GM21390 (cell line): ENCODE measurements at regions not wholly inside any gene's neighbourhood (a gene's known extent, or its start where the extent isn't known, plus 50 kb on each side); places are given as distances from the start of the nearest gene placed in this dataset.

Experiments
- ATAC-seq: cut with Tn5 transposase; IDR thresholded peaks from one replicate; pipeline ENCODE4 v1.9.1; 2021; ENCODE audit not compliant: unreplicated experiment

- no peak for ATAC-seq
Measured at GRCh38 chr3:1938975-1939374, 159.7 kb upstream of the CNTN4 start.

DNA sequence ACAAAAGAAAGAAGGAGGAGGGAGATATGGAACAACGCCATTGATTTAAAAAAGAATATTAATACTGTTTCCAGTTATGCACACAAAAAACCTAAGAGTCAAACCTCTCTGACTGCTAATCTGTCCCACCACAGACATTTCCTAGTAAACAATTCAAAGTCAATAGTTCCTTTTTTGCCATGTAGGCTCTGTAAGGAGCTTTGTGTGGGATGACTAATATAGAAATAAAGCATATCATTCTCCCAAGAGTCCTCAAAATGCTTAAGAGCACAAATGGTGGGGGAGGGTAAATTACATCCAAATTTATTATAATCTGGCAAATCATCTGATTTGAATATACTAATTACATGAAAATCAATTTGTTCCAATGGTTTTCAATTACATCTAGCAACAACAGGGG lies 155.9 kb upstream of the CNTN4 start:
- ATAC-seq, result no peak

DNA sequence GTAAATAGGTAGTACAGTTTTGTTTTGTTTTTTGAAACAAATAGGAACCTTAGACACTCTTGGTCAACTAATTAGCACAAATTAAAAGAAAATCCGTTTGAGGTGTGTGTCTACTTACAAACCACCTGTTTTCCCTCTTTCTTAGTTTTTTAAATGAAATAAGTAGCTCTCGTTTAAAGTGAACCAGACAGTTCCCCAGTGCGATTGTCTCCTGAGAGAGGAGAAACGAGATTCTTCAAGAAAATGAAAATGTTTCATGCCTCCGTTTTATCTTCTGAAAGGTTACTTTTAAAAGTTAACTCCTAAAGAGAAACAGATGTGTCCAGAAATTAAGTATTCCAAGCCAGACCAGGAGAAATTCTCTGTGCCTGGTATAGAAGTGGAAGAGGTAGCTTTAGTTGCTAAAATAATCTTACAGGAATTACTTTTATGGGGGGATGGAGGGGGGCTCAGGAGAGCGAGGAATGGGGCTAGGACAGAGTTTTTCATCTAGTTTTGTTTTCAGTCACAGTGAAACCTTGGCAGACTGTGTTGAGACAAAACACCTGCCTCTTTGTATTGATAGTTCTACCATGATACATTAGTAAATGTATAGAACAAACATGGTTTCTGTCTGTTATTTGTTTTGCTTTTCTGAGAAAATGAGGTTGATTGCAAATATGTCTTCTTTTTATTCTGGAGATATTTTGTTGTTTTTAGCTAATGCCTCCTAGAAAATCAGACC lies 155.1 kb upstream of the CNTN4 start:
- ATAC-seq, result no peak

DNA sequence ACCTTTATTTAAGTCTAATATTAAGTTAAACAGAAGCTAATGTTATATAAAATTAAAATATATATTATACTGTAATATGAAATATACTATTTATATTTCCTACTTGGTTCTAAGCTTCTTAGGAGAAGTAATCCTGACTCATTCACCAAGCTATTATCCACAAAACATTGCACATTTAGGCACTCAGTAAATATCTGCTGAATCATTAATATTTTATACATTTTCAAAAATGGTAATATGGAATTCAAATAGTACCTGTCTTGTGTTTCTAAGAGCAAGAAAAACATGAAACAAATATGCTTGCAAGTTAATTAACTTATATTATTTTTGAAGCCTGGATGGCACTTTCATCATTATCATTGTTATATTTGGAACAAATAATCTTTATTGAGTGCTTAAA lies 153.0 kb upstream of the CNTN4 start:
- no peak for ATAC-seq

DNA sequence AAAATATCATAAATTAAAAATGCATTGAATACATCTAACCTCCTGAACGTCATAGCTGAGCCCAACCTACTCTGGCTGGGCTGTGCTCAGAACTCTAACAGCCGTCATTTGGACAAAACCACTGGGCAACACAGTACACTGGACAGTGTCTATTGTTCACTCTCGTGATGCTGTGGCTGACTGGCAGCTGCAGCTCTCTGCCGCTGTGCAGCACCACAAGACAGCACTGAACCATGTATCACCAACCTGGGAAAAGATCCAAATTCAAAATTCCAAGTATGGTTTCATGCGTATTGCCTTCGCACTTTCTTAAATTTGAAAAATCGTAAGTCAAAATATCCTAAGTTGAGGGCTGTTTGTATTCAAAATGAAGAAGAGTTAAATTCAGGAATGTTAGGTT lies 145.1 kb upstream of the CNTN4 start:
- no peak for ATAC-seq

- ATAC-seq, result no peak
Measured at GRCh38 chr3:1954632-1955031, 144.0 kb upstream of the CNTN4 start.

DNA sequence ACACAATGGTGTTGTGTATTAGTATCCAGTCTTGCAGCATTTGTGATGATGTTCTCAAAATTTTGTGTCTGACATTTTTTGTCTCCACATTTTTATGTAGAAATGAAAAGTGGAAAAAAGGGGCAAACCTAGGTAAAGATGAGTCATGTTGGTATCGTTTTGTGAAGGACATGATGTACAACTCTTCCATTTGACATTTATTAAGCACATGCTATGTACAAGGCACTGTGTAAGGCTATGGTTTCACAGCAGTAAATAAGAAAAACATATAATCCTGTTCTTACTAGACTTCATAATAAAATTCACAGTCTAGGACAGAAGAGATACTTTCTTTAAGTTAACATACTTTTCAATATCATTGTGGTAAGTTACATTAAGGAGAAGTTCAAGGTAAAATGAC lies 143.5 kb upstream of the CNTN4 start:
- no peak for ATAC-seq

- ATAC-seq, result no peak
Measured at GRCh38 chr3:1955750-1956149, 142.9 kb upstream of the CNTN4 start.

DNA sequence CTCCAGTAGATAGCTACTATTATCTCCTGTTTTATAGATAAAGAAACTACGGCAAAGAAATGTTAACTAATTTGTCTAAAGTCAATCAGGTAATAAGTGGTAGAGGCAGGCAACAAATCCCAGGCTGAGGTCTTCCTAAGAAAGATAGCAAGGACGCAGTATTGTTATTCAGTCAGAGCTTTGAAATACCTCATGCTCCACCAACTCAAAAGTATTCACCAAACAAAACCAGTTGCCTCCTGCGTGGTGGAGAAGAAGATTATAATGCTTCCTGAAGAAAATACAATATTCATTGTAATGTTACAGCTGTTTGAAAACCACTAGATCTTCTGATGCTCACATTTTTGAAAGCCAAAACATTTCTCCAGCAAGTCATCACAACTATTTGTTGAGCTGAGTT lies 138.2 kb upstream of the CNTN4 start:
- ATAC-seq, result no peak

DNA sequence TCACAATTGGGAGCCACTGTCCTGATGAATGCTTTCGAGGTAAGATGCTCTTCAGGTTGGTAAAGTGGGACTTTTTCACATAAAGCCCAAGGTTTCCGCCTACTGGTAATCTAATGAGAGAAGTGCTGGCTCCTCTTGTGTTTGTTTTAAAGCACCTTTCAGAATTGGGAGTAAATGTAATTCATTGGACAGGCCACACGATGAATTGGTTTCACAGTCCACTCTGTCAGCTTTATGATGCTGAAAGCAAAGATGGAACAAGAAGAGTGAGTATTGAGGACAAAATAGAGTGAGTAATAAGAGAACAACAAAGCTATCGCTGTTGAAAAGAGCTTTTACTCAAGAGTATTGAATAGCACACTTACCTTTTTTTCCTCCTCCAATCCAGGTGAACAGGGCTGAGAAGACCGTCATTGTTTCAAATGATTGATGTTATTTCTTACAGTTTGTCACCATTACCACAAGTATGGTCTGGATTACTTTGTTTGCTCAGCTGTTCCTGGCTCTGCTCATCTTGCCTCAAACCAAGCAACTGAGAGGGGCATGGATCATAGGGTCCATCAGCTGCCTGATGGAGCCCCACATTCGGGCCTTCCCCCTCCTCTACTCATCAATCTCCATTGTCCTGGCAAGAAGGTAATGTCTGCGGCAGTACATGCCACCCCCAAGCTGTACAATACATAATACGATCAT lies 136.1 kb upstream of the CNTN4 start:
- ATAC-seq, result no peak

GRCh38 chr3:1963896-1964295 lies 134.8 kb upstream of the CNTN4 start:
- ATAC-seq, result no peak

DNA sequence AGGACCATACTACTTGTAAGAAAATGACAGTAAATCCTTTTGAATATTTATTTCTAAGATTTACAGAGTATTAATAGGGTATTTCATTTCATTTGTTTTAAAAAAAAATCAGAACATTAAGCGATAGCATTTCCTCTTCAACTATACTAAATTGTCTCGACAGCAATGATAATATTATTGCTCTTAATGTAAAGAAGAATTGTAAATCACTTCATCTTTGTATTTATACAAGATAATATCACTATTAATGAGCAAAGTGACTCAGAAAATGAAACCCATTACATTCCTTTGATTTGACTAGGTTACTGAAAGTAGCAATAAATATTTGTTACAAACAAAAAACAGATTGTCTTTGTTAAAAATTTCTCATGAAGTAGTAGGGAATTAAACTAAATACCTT lies 131.1 kb upstream of the CNTN4 start:
- ATAC-seq, result no peak

- ATAC-seq, result no peak
Measured at GRCh38 chr3:1969281-1969680, 129.4 kb upstream of the CNTN4 start.

GRCh38 chr3:1971780-1972179 lies 126.9 kb upstream of the CNTN4 start:
- ATAC-seq, result no peak

- ATAC-seq, result no peak
Measured at GRCh38 chr3:1979961-1980615, 118.6 kb upstream of the CNTN4 start.

GRCh38 chr3:1987980-1988379 lies 110.7 kb upstream of the CNTN4 start:
- ATAC-seq, result no peak

DNA sequence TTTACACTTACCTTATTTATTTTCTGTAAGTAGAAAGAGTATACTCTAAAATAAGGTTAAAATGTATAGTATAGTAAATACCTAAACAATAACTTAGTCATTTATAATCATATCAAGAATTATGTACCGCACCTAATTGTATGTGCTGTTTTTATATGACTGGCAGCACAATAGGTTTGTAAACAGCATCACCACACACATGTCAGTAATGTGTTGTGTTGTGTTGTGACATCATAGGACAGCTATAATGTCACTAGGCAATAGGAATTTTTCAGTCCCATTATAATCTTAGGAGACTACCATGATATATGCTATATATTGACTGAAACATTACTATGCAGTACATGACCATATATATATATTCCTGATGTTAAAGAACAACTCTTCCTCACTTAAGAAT lies 99.9 kb upstream of the CNTN4 start:
- no peak for ATAC-seq

DNA sequence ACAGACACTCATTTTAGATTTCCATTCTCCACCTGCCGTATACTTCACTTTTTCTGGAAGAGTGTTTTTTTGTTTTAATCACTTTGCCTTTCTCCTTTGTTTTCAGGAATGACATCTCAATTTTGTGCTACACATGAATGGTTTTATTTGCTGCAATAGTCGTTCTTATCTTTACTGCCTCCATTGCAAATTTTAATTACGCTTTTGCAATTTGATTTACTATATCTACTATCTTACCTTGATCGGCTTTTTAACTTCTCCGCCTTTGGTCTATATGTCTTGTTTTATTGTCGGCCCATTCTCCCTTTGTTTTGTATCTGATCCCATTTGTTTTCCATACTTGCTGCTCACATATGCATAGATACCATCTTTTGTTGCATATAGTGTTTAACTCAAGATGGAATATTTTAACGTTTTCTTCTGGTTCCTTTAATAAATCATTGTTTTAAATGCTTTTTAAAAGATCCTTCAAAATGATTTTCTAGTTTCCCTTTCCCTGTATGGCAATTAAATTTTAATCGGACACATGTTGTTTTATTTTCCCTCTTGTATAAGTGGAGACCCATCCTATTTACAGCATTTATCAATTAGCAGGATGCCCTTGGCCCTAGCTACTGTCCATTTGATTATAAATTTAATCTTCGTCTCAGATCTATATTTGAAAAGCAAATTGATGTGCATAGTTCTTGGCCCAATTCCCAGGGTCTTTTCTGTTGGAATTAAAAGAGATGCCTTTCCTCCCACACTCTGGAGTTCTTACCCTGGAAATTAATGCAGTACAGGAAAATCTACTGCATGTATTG lies 97.2 kb upstream of the CNTN4 start:
- no peak for ATAC-seq

GRCh38 chr3:2023959-2024358 lies 74.7 kb upstream of the CNTN4 start:
- ATAC-seq, result no peak

DNA sequence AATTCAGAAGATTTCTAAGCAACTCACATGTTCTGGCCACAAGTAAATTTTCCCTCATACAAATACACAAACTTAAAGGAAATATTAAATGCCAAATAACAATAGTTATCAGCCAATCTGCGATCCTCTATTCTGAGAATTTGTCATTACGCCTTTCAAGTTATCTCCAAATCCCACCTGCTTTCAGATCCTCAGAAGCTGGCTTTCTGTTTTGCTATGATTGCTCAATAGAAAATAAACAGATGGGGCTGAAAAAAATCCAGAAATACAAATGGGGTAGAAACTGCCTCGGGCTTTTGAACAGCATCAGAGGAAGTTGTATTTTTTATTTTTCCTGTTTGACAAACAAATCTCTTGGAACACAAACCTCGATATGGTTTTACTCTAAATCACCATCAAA lies 74.0 kb upstream of the CNTN4 start:
- ATAC-seq, result no peak

DNA sequence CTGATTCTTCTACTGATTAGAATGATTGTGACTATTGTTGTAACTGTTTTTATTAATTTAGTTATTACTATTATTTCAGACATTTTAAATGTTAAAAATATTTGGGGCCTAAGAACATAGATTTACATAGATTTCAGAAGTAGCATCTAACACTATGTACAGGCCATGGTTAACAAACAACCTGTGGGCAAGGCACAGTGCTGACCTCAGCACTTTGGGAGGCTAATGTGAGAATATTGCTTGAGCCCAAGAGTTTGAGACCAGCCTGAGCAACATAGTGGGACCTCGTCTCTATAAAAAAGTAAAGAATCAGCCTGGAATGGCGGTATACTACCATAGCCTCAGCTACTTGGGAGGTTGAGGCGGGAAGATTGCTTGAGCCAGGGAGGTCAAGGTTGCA lies 69.1 kb upstream of the CNTN4 start:
- ATAC-seq, result no peak

DNA sequence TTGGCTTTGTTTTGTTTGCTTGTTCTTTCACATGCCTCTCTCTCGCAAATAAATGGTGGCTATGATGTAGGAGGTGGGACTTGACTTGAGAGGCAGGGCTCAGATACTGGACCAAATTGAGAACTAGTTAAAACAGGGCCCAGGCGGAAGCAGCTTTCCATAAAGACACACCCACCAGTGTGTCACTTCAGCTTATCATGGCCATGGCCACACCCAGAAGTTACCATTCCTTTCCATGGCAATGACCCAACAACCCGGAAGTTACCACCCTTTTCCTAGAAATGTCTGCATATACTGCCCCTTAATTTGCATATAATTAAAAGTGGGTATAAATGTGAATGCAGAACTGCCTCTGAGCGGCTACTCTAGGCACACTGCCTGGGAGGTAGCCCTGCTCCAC lies 62.6 kb upstream of the CNTN4 start:
- ATAC-seq, result no peak
